HCT116 (cell line): ENCODE measurements at regions not wholly inside any gene's neighbourhood (a gene's known extent, or its start where the extent isn't known, plus 50 kb on each side); places are given as distances from the start of the nearest gene placed in this dataset.

ENCODE experiments used
- CEBPB ChIP-seq: IDR thresholded peaks from 2 replicates; pipeline ENCODE4 v1.6.1; 2012; ENCODE audit warnings: low read depth
- EZH2 ChIP-seq: fragments of 200-600 bp; sonication (generic); IDR thresholded peaks from 2 replicates; pipeline ENCODE4 v1.6.1; 2017; ENCODE audit warnings: antibody characterized with exemption, mixed run types
- POLR2A ChIP-seq: IDR thresholded peaks from 2 replicates; pipeline ENCODE4 v1.7.0; 2011; ENCODE audit warnings: borderline replicate concordance; ENCODE audit not compliant: insufficient read depth, insufficient read length; ENCODE audit errors: extremely low read depth
- TF ChIP-seq, protein P1 (sequence below), 3 experiments: fragments of 200-600 bp in 1 of 3; sonication (generic) in 1 of 3; IDR thresholded peaks in 2 of 3; conservative IDR thresholded peaks in 1 of 3; 2 replicates each; pipeline ENCODE4 v1.5.1; 2012 to 2017; ENCODE audit warnings: low read depth in 2 of 3, low read length in 2 of 3, antibody characterized with exemption in 1 of 3, borderline replicate concordance in 1 of 3, control low read depth in 1 of 3, mild to moderate bottlenecking in 1 of 3, mixed read lengths in 1 of 3, mixed run types in 1 of 3, moderate library complexity in 1 of 3; ENCODE audit not compliant: insufficient read depth in 1 of 3

DNA sequence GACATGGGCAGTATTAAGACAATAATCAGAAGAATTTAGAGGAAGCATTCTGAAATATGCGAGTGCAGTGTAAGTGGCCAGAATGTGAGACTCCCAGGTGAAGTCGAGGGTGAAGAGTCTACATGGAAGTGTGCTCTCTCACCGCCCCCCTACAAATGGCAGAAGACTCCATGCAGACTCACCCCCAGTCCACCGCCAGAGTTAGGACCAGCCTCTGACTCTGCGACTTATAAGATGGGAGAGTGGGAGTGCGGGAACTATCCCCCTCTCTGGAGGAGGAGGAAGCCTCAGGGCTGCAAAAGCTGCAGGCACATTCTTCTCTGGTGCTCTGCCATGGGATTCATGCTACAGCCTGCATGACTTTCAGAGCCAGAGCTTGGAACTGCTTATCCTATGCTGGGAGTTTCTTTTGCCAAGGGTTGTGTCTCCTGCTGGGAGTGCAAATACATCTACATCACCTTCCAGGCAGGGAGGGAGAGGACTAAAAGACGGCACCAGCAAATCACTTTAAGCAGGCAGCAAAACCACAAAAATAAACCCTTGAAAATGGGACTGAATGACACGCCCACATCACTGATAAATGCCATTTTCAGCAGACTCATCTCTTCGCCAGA, 206.7 kb upstream of the SULF2 start:
- TF ChIP-seq, protein P1, sequence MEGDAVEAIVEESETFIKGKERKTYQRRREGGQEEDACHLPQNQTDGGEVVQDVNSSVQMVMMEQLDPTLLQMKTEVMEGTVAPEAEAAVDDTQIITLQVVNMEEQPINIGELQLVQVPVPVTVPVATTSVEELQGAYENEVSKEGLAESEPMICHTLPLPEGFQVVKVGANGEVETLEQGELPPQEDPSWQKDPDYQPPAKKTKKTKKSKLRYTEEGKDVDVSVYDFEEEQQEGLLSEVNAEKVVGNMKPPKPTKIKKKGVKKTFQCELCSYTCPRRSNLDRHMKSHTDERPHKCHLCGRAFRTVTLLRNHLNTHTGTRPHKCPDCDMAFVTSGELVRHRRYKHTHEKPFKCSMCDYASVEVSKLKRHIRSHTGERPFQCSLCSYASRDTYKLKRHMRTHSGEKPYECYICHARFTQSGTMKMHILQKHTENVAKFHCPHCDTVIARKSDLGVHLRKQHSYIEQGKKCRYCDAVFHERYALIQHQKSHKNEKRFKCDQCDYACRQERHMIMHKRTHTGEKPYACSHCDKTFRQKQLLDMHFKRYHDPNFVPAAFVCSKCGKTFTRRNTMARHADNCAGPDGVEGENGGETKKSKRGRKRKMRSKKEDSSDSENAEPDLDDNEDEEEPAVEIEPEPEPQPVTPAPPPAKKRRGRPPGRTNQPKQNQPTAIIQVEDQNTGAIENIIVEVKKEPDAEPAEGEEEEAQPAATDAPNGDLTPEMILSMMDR (IDR thresholded peaks at IDR 0.05 in 2 of 3, conservative IDR thresholded peaks at IDR 0.05 in 1 of 3; ENCODE audit: borderline replicate concordance in 1 of 3, insufficient read depth in 1 of 3, low read depth in 2 of 3, low read length in 2 of 3): no peak
- no peak for TF ChIP-seq CEBPB
- no peak for TF ChIP-seq EZH2
- no peak for TF ChIP-seq POLR2A
